ENCODE measurements at regions not wholly inside any gene's neighbourhood (a gene's known extent, or its start where the extent isn't known, plus 50 kb on each side); places are given as distances from the start of the nearest gene placed in this dataset.
"Not testable (repeated sequence)": the region's sequence is repeated elsewhere in the genome, so short reads cannot be mapped to it uniquely, and the experiment has no call there.

DNA sequence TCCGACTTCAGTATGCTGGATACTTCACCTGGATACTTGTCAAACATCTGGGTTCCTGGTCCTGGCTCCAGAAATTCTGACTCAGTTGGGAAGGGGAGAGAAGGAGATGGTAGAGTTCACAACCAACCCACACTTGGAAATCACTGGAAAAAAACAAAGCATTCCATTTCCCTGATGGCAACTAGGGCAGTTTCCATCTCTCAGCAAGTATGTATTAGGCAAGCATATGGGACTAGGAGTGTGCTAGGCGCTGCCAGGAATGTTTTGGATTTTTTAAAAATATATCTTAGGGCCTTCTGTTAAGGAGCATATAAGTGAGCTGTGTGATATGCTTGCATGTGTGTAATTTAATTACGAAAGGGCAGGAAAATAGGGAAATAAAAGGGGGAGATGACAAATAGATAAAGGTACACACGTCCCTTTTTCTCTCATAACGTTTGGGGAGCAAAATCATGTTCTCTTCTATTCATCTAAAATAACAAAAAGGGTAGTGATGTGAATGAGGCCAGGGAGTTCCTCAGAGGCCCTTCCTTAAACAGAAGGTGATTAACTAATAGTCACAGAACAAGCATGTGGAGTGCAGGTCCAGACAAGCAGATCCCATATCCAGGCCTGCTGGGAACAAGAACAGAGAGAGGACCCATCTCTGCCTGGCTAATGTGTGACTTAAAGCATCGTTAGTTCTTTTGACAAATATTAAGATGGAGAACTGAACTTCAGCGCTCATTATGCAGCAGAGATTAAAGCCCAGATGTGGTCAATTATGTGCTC is 64.5 kb upstream of the NFE2L3 start:
- no peak for DNase-seq (ENCODE audit: low spot score in 2 of 2)
- WGBS, 2 donors, result 64 to 78% methylated on average over 7 of the region's 7 CpGs
- H3K4me3 ChIP-seq (ENCODE audit: low read depth, poor library complexity, severe bottlenecking), result no peak overlapping the region
- intact Hi-C loops (cut with DNase I; ENCODE audit: low total_unique reads), result loop anchor here (10.0 kb wide), 1 partner anchor 277 kb away; no protein-coding TSS in a partner anchor
- no peak for TF ChIP-seq CTCF (IDR thresholded peaks at IDR 0.05)
- no peak for TF ChIP-seq POLR2A (IDR thresholded peaks at IDR 0.05)

- WGBS, 2 donors, result 80 to 85% methylated on average over 6 of the region's 6 CpGs
- intact Hi-C loops (cut with DNase I; ENCODE audit: low total_unique reads), result loop anchor here (10.0 kb wide), 1 partner anchor 275 kb away; no protein-coding TSS in a partner anchor
Observed at GRCh38 chr7:26089469-26089868, 62.5 kb upstream of the NFE2L3 start.

GRCh38 chr7:26090927-26091519 is 61.0 kb upstream of the NFE2L3 start:
- DNase-seq (ENCODE audit: low spot score in 2 of 2), result no peak
- intact Hi-C loops (cut with DNase I; ENCODE audit: low total_unique reads), result no loop called here
- TF ChIP-seq POLR2A (IDR thresholded peaks at IDR 0.05) (no peak), CTCF (IDR thresholded peaks at IDR 0.05) (no peak)
- WGBS, 2 donors, result 5 to 6% methylated on average over 6 of the region's 6 CpGs
- H3K4me3 ChIP-seq (ENCODE audit: low read depth, poor library complexity, severe bottlenecking), result no peak overlapping the region

More at GRCh38 chr7:26089469-26089868, 62.5 kb upstream of the NFE2L3 start:
- H3K4me3 ChIP-seq (ENCODE audit: low read depth, poor library complexity, severe bottlenecking); DNase-seq (ENCODE audit: low spot score in 2 of 2): not testable (repeated sequence)

GRCh38 chr7:26091933-26092332 is 60.1 kb upstream of the NFE2L3 start:
- H3K4me3 ChIP-seq (ENCODE audit: low read depth, poor library complexity, severe bottlenecking), result no peak overlapping the region
- intact Hi-C loops (cut with DNase I; ENCODE audit: low total_unique reads), result no loop called here
- 60 to 64% methylated on average over 4 of the region's 4 CpGs for WGBS, 2 donors
- no peak for DNase-seq (ENCODE audit: low spot score in 2 of 2)
- TF ChIP-seq CTCF (IDR thresholded peaks at IDR 0.05) (no peak), POLR2A (IDR thresholded peaks at IDR 0.05) (no peak)

DNA sequence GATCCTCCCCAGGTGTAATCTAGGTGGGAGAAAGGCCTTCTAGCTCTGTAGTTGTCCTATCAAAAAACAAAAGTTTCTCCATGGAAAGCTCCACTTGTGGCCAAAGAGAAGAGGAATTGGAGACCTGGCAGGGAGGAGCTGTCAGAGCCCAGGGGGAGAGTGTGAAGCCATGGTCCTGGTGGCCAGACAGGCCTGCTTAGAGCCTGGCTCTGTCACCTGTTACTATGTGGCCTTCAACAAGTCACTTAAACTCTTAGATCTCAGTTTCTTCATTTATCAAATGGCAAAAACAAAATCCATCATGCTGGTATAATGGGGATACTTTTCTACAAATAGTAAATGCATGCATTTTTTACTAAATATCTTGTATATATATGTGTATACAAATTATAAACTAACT is 59.0 kb upstream of the NFE2L3 start:
- intact Hi-C loops (cut with DNase I; ENCODE audit: low total_unique reads), result no loop called here
- H3K4me3 ChIP-seq (ENCODE audit: low read depth, poor library complexity, severe bottlenecking), result no peak overlapping the region
- TF ChIP-seq POLR2A (IDR thresholded peaks at IDR 0.05), result no peak
- TF ChIP-seq CTCF (IDR thresholded peaks at IDR 0.05), result no peak
- no peak for DNase-seq (ENCODE audit: low spot score in 2 of 2)

DNA sequence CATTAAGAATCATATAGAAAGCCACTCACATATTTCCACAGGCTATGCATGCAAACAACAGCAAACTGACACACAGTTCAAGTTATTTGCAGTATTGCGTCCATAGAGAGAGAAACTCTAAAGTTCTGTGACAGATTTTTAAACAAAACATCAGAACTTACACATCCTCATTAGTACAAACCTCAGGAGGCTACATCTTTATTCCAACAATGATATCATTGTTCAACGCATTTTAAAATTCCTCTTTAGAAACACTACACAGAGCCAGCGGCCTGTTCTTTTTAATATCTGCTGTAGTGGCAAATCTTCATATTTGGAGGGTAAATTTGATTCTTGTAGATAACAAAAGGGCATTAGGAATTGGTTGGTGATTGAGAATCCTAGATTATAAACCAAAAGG is 55.9 kb upstream of the NFE2L3 start:
- TF ChIP-seq CTCF (IDR thresholded peaks at IDR 0.05), result no peak
- TF ChIP-seq POLR2A (IDR thresholded peaks at IDR 0.05), result no peak
- intact Hi-C loops (cut with DNase I; ENCODE audit: low total_unique reads), result loop anchor here (2.0 kb wide), 1 partner anchor 101 kb away; no protein-coding TSS in a partner anchor
- H3K4me3 ChIP-seq (ENCODE audit: low read depth, poor library complexity, severe bottlenecking), result no peak overlapping the region
- WGBS, 2 donors, result 72 to 77% methylated on average over 3 of the region's 3 CpGs
- no peak for DNase-seq (ENCODE audit: low spot score in 2 of 2)
